ENCODE measurements at regions not wholly inside any gene's neighbourhood (a gene's known extent, or its start where the extent isn't known, plus 50 kb on each side); places are given as distances from the start of the nearest gene placed in this dataset.

GRCh38 chr14:98161356-98161755, 1110.6 kb downstream of the BCL11B start:
- DNase-seq (ENCODE audit: low read depth in 4 of 4, low spot score in 2 of 4), result no peak

DNA sequence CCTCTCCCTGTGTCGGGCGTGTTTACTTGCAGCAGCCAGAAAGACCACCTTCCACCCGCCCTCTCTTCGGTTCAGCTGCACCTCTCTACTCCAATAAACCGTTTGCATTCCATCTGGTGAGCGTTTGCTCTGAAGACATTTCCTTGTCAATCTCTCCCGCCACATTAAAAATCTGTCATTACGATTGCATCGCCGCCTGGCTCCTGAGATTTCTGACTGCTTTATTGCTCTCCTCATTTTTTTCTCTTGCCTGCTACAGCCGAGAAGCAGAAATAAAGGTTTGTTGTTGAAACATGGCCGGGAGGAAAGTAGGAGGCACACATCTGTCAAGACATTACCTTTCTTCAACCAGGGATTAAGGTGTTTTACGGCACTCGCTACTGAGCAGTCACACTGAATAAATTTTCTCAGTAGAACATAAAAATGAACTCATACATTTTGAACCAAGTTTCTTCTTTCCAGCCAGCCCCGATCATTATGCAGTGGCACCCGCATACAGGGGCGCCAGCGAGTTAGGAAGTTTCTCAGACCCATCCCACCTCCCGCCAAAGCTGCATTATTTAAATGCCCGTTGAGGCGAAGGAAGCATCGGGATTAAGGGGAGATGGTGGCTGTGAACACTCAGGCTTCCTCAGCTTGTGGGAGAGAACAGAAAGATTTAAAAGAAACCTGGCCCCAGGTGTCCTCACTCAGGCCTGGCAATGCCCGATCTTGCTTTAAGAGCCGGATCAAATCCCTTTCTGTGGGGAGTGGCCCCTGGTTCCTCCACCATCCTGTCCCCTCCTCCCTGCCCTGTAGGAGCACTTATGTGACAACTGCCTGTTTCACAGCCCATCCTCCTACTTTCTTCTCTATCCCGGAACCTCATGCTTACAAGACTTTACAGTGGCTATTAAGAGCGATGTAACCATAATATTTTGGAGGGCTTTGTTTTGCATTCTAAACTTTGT, 1108.9 kb downstream of the BCL11B start:
- no peak for DNase-seq (ENCODE audit: low read depth in 4 of 4, low spot score in 2 of 4)

- no peak for DNase-seq (ENCODE audit: low read depth in 4 of 4, low spot score in 2 of 4)
Observed at GRCh38 chr14:98163873-98164272, 1108.1 kb downstream of the BCL11B start.

DNA sequence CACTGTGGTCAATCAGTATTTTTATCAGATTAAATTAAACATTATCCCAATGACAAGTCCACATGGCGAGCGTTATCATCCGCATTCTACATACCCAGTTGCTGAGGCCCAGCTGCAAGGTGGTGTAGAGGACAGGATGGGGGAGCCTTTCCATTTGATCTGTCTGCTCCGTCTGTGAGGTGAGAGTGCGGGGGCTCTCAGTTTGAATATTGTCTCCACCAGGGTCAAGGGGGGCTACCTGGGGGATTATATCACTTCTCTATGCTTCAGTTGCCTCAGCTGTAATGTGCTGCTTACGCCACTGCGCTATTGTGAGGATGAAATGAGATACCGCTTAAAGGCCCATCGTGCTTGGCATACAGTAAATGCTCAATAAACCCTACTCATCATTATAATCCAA, 1106.0 kb downstream of the BCL11B start:
- no peak for DNase-seq (ENCODE audit: low read depth in 4 of 4, low spot score in 2 of 4)

GRCh38 chr14:98167275-98167674, 1104.7 kb downstream of the BCL11B start:
- no peak for DNase-seq (ENCODE audit: low read depth in 4 of 4, low spot score in 2 of 4)

- no peak for DNase-seq (ENCODE audit: low read depth in 4 of 4, low spot score in 2 of 4)
Observed at GRCh38 chr14:98167705-98168104, 1104.3 kb downstream of the BCL11B start.

GRCh38 chr14:98168211-98168985, 1103.6 kb downstream of the BCL11B start:
- DNase-seq (ENCODE audit: low read depth in 4 of 4, low spot score in 2 of 4), result no peak

GRCh38 chr14:98169170-98169587, 1102.8 kb downstream of the BCL11B start:
- DNase-seq (ENCODE audit: low read depth in 4 of 4, low spot score in 2 of 4), result no peak

DNA sequence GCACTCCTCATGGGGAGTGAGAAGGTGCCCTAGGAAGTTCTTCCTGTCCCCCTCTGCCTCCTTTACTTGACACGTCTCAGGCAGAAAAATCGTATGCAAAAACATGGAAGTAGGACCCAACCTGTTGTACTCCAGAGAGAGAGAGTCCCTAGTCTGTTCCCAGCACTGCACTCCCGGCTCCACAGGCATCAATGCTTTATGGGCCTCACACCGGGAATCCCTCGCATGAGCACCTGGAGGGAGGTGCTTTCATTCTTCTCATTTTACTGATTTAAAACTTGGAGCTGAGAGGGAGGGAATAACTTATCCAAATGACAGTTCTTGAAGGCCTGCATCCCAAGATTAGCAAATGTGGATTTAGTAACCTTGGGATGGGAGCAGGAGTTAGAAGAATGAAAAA, 1101.4 kb downstream of the BCL11B start:
- DNase-seq (ENCODE audit: low read depth in 4 of 4, low spot score in 2 of 4), result no peak

DNA sequence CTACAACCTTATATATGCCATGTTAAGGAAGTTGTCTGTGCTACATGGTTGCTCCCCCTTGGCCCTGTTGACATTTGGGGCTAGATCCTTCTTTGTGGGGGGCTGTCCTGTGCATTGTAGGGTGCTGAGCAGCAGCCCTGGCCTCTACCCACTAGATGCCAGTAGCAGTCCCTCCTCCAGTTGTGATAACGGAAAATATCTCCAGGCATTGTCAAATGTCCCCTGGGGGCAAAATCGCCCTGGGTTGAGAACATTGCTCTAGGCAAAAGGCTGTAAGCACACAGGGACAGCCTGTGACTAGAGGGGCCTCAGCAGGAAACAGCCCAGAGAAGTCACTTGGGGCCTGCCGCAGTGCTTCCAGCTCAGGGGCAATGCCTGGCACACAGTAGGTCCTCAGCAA, 1100.3 kb downstream of the BCL11B start:
- DNase-seq (ENCODE audit: low read depth in 4 of 4, low spot score in 2 of 4), result no peak

GRCh38 chr14:98172243-98172778, 1099.7 kb downstream of the BCL11B start:
- DNase-seq (ENCODE audit: low read depth in 4 of 4, low spot score in 2 of 4), result no peak

- no peak for DNase-seq (ENCODE audit: low read depth in 4 of 4, low spot score in 2 of 4)
Observed at GRCh38 chr14:98173305-98173704, 1098.7 kb downstream of the BCL11B start.

- DNase-seq (ENCODE audit: low read depth in 4 of 4, low spot score in 2 of 4), result no peak
Observed at GRCh38 chr14:98174041-98174440, 1098.0 kb downstream of the BCL11B start.

GRCh38 chr14:98175436-98175835, 1096.6 kb downstream of the BCL11B start:
- no peak for DNase-seq (ENCODE audit: low read depth in 4 of 4, low spot score in 2 of 4)

- DNase-seq (ENCODE audit: low read depth in 4 of 4, low spot score in 2 of 4), result no peak
Observed at GRCh38 chr14:98175881-98176280, 1096.1 kb downstream of the BCL11B start.

- no peak for DNase-seq (ENCODE audit: low read depth in 4 of 4, low spot score in 2 of 4)
Observed at GRCh38 chr14:98176892-98177291, 1095.1 kb downstream of the BCL11B start.

GRCh38 chr14:98177551-98177950, 1094.4 kb downstream of the BCL11B start:
- DNase-seq (ENCODE audit: low read depth in 4 of 4, low spot score in 2 of 4), result no peak

- no peak for DNase-seq (ENCODE audit: low read depth in 4 of 4, low spot score in 2 of 4)
Observed at GRCh38 chr14:98181241-98181640, 1090.8 kb downstream of the BCL11B start.

- no peak for DNase-seq (ENCODE audit: low read depth in 4 of 4, low spot score in 2 of 4)
Observed at GRCh38 chr14:98181768-98182167, 1090.2 kb downstream of the BCL11B start.

DNA sequence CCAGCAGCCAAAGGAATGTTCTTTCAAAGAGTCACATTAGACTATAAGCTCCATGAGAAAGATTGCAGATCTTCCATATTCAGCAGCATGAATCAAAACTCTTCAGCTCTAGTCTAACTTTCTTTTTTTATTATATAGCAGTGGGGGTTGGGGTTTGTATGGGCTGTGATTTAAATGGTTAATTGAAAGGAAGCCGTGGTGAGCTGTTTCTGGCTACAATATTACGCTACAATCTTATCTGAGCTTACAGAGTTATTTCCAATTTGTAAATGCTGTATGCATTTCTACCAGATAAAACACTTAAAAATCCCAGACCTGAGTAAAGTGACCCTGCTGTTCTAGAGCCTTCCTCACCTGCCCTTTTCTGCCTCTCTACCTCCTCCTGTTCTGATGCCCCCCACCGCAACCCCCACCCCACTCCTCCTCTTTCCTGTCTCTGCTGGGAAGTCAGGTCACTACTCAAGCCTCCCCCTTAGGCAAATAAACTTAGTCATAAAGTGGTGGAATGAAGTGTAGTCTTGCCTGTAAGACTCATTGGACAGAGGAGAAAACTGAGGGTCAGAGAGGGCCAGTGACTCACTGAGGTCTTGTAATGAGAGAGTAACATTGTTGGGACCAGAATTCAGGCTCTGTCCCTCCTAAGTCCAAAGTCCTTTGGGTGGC, 1089.5 kb downstream of the BCL11B start:
- DNase-seq (ENCODE audit: low read depth in 4 of 4, low spot score in 2 of 4), result no peak

DNA sequence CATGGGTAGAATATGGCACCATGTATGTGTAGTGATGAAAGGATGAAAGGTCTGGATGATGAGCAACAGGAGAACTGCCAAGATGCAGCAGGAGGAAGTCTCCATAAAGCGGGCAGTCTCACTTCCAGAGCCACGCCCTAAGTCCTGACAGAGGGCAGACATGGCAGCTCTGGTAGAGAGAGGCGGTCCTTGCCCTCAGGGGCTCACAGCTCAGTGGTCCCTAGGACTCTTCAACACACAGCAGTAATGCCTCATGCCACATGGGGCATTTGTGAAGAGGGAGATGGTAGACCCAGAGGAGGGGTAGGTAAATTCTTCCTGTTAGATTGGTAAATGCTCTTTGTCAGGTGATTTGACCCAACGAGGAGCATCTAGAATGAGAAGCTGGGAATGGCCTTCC, 1088.4 kb downstream of the BCL11B start:
- no peak for DNase-seq (ENCODE audit: low read depth in 4 of 4, low spot score in 2 of 4)

Data from left renal cortex interstitium (tissue), 4 donors.